HG02840 (cell line): ENCODE measurements at regions not wholly inside any gene's neighbourhood (a gene's known extent, or its start where the extent isn't known, plus 50 kb on each side); places are given as distances from the start of the nearest gene placed in this dataset.
"Not testable (repeated sequence)": the region's sequence is repeated elsewhere in the genome, so short reads cannot be mapped to it uniquely, and the experiment has no call there.

Source experiments
- ATAC-seq: cut with Tn5 transposase; IDR thresholded peaks from one replicate; pipeline ENCODE4 v1.9.1; 2021; ENCODE audit warnings: mild to moderate bottlenecking, moderate library complexity, moderate number of reproducible peaks; ENCODE audit not compliant: unreplicated experiment, low FRiP score

DNA sequence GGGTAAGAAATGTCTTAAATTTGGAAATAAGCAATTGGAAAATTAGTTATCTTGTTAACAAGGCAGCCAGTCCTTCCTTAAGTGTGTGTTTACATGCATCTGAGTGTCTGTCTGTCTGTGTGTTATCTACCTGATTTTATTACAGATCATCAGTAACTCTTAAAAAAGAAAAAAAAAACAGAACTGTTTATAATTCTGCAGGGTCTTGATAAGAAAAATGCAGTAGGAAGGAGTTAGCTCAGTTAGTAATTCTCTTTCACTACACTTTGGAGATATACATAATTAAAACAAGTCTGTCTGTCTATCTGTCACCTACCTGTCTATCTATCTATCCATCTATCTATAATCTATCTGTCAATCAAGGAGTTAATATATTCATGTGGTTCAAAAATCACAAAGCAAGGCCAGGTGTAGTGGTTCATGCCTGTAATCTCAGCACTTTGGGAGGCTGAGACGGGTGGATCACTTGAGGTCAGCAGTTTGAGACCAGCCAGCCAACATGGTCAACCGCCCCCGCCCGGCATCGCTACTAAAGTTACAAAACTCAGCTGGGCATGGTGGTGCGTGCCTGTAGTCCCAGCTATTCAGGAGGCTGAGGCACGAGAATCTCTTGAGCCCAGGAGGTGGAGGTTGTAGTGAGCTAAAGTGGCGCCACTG is 135.5 kb upstream of the SGO1 start:
- no peak for ATAC-seq

DNA sequence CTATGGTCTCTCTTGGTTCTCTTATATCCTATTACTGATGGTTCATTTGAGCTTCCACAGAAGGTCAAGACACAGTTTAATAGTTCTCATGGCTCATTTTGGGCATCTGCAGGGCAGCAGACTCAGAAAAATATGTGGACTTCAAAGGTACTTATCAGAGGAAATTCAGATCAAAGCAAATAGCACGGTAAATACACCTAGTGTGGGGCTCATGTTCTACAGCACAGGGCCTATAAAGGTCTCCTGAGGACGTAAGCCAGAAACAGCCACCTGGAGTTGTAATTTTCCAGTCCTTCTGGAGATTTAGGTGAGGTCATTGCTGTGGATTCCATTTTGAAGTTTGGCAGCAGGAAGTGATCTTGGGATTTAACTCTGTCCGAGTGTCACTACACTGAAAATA is 134.5 kb upstream of the SGO1 start:
- no peak for ATAC-seq

DNA sequence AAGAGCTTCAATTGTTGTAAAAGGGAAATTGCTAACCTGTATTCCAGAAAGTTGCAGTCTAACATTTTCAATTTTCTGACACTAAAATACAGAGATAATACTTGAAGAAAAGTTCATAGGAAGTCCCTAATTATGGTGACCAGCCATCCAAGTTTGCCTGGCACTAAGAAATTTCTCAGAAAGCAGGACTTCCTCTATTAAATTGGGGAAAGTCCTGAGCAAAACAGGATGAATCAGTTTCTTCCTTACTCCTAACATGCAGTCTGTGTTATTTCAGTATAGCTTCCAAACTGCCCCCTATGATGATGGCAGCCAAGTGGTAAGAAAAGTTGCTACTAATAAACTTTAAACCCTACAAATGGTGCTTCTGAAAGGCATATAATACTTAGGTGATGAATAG is 133.5 kb upstream of the SGO1 start:
- ATAC-seq, result no peak

DNA sequence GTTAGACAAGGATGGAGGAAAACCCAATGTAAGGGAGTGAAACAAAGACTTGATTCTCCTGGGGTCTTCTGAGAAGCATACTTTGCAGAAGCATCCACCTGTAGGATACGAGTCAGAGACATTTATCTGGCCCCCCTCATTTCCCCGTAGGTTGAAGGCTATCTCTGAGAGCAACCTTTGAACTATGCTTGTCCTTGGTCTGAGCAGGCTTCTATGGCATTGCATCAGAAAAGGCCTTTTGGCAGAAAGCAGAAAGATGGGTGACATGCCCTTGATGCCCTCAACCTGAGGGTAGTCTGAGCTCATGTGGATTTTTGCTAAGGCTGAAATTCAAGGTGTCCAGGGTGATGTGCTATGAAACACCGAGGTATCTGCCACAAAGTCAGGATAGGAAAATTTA is 131.6 kb upstream of the SGO1 start:
- no peak for ATAC-seq

DNA sequence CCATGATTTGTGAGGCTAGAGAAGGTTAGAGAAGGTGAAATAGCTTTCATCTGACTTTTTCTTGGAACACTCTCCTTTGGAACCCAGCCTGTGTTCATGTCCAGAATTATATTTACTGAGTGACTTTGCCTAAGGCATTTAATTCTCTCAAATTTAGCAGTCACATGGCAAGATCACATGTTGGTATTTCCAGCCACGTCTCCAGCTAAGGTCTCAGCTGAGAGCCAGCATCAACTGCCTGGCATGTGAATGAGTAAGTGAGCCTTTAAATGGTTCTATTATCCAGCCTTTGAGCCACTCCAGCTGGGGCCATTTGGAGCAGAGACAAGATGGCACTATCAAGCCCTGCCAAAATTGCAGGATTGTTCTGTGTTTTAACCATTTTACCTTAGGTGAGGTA is 130.2 kb upstream of the SGO1 start:
- ATAC-seq, result no peak

DNA sequence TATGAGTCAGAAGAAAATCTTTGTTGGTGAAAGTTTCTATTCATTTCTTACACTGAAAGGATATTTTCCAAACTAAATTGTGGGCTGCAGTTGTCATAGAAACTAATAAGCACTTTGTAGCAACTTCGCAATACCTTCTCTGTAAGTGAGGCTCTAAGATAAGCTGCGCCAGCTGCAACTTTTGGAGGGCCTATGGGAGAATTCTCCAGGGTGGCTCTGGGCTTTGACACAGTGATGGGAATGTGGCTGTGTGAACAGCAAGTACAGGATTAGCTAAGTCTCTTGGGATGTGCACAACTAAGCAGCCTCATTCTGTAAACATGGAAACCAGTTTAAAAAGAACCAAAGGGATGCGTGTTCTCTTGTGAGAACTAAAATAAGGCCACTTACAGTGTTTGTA is 124.6 kb upstream of the SGO1 start:
- ATAC-seq, result no peak

DNA sequence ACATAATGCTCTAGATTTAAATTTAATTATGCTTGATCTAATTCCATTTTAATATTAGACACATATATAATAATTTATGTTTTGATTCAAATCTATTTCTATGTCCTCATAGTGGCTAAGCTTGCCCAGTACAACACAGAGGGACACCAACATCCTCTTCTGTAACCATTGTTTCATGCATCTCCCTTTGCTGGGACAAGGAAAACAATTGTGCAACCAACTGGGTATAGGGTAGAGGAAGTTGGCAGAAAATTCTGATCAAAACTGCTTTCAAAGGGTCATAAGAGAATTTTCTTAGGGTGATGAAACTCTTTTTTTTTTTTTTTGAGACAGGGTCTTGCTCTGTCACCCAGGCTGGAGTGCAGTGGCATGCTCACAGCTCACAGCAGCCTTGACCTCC is 121.4 kb upstream of the SGO1 start:
- no peak for ATAC-seq

DNA sequence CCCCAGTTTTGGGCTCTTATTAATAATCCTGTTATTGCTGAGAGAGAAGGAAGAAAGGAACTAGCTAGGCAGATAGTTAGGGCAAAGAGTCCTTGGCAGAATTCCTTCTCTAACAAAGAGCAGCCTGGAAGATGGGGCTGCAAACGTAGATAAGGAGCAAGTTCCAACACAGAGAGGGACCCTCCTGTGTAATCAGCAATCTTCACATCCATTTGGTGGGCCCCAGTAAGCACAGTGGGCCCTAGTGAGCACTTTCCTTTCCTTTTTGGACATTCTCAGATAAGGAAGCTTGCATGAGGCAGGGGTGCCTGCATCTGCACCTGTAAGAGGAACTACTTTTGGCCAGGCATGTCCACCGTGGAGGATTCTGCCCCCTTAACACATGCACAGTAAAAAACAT is 119.6 kb upstream of the SGO1 start:
- no peak for ATAC-seq

DNA sequence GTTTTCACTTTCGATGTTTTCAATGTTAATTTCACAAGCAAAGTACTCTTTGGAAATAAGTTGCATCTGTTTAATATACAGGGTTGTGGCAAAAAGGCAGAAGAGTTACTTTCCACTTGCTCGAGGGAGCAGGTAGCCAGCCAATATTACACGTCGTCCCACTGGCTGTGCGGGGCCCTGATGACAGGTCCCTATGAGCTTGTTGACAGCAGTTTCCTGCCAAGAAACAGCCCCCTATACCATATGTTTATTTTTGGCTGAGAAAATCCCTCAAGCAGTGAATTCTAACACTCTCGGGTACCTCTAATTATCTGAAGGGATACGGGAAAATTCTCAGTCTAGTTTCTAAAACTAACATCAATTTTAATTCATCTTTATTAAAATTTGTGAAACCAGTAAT is 116.8 kb upstream of the SGO1 start:
- no peak for ATAC-seq

DNA sequence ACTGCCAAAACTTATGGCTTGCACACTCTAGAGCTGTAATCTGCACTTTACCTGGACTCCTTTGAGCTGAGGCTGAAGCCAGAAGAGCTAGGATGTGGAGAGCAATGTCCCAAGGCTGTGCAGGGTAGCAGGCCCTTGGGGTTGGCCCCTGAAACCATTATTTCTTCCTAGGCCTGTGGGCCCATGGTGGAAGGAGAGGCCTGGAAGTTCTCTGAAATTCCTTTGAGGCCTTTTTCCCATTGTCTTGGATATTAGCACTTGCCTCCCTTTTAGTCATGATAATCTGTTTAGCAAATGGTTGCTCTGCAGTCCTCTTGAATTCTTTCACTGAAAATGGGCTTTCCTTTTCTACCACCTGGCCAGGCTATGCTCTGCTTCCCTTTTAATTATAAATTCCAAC is 102.0 kb upstream of the SGO1 start:
- no peak for ATAC-seq

DNA sequence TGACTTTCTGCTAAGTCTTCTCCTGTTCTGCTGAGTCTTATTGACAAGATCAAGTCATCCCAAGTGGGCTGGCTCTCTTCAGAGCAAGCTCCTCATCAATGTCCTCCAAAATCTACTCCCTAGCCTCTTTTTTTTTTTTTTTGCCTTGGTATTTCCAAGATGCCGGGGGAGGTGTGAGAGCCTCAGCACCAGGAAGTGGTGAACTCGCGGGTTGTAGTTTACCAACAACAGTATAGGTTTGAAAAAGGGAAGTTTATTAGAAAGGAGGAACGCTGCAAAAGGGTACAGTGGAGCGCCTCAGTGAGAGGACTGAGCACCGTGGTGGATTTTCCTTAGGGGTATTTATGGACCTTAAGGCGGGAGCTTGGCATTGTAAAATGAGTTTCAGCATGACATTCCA is 94.3 kb upstream of the SGO1 start:
- no peak for ATAC-seq

DNA sequence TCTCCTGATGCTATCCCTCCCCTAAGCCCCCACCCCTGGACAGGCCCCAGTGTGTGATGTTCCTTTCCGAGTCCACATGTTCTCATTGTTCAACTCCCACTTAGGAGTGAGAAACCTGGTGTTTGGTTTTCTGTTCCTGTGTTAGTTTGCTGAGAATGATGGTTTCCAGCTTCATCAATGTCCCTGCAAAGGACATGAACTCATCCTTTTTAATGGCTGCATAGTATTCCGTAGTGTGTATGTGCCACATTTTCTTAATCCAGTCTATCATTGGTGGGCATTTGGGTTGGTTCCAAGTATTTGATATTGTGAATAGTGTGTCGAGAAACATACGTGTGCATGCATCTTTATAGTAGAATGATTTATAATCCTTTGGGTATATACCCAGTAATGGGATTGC is 80.0 kb upstream of the SGO1 start:
- ATAC-seq, result not testable (repeated sequence)

DNA sequence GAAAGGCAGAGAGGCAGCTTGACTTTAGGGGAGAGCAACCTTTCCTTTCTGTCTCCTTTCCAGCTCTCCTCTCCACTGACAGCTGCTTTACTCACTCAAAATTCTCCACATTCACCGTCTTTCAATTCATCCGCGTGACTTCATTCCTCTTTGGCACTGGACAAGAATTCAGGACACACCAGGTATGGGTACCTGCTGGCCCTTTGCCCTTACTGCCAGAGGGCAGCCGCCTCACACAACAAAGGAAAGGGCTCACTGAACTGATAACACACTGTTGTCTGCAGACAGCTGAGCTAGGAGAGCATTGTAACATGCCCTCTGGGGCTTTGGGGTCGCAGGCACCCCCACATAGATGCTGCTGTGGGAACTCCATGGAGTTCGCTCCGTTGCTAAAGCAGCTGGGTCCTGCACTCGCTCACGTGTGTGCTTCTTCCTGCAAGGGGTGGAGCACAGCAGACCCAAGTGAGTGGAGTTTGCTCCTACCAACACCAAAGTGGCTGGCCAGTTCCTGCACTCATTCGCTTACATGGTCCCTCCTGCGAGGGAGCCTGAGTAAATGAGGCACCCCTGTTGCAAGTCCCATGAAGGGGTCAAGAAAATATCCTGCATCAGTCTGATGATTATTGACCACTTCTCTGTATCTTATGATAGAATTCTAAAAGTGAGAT is 79.0 kb upstream of the SGO1 start:
- ATAC-seq, result no peak

DNA sequence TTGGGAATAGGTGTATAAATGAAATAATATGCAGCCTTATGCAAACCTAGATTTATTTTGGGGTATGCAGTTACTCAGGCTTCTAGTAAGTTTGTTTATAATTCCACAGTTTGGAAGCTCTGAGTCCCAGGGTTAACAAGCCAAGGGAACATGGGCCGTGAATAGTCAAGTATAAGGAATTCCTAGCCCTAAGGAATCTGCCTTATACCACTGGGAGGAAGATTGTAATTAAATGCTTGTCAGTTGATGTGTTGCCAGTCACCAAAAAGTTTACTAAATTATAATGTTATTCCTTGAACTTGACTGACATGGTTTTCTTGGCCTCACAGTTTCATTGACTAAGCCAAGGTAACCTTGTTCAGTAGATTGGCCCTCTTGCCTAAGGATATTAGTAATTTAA is 72.4 kb upstream of the SGO1 start:
- no peak for ATAC-seq

DNA sequence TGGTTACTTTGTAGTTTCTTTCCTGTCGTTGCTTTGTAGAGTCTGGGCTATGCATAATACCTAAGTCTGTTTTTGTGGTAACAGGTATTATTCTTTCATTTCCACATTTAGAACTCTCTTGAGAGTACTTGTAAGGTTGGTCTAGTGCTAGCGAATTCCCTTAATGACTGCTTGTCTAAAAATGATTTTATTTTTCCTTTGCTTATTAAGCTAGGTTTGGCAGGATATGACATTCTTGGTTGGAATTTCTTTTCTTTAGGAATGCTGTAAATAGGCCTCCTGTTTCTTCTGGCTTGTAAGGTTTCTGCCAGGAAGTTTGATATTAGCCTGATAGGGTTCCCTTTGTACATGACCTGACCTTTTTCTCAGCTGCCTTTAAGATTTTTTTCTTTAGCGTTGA is 70.1 kb upstream of the SGO1 start:
- ATAC-seq, result no peak

DNA sequence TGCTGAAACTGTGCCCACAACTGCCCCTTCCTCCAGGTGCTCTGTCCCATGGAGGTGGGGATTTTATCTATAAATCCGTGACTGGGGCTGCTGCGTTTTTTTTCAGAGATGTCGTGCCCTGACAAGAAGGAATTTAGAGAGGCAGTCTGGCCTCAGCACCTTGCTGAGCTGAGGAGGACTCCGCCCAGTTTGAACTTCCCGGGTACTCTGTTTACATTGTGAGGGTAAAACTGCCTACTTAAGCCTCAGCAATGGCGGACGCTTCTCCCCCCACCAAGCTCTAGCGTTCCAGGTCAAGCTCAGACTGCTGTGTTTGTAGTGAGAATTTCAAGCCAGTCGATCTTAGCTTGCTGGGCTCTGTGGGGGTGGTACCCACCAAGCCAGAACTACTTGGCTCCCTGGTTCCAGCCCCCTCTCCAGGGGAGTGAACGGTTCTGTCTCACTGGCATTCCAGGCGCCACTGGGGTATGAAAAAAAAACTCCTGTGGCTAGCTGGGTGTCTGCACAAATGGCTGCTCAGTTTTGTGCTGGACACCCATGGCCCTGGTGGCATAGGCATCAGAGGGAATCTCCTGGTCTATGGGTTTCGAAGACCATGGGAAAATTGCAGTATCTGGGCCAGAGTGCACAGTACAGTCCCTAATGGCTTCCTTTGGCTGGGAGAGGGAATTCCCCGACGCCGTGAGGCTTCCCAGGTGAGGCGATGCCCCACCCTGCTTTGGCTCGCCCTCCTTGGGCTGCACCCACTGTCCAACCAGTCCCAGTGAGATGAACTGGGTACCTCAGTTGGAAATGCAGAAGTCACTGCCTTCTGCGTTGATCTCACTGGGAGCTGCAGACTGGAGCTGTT is 68.5 kb upstream of the SGO1 start:
- ATAC-seq, result no peak

DNA sequence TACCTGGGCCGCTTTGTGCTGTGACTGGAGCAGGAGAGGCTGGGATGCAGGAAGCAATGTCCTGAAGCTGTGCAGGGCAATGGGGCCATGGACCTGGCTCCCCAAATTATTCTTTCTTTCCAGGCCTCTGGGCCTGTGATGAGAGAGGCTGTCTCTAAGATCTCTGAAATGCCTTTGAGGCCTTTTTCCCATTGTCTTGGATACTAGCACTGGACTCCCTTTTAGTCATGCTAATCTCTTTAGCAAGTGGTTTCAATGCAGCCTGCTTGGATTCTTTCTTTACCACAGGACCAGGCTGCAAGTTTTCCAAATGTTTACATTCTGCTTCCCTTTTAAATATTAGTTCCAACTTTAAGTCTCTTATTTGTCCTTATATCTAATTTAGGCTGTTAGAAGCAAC is 64.8 kb upstream of the SGO1 start:
- no peak for ATAC-seq

DNA sequence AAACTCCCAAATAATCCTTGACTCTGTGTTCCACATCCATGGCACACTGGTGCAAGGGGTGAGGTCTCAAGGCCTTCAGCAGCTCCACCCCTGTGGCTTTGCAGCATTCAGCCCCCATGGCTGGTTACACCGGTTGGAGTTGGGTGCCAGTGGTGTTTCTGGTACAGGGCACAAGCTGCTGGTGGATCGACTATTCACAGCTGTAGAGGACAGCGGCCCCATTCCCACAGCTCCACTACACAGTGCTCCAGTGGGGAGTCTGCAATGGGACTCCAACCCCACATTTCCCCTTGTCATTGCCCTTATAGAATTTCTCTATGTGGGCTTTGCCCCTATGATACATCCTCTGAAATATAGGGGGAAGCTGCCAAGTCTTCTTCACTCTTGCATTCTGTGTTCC is 64.3 kb upstream of the SGO1 start:
- ATAC-seq, result no peak

DNA sequence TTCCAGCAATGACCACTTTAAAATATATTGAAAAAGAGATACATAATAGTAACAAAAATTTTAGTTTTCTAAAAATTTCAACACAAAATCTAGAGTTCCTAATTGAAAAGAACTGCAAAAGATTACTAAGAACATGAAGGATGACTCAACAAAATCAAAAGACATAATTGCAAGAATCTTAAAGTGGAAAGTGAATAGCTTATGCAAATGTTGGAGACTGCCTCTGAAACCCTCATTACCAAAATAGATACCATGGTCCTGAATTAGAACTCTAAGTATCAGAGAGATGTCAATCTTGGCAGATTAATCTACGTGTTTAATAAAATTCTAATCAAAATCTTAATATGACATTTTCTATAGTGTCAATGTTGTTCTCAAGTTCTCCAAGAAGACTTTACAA is 60.7 kb upstream of the SGO1 start:
- ATAC-seq, result no peak

DNA sequence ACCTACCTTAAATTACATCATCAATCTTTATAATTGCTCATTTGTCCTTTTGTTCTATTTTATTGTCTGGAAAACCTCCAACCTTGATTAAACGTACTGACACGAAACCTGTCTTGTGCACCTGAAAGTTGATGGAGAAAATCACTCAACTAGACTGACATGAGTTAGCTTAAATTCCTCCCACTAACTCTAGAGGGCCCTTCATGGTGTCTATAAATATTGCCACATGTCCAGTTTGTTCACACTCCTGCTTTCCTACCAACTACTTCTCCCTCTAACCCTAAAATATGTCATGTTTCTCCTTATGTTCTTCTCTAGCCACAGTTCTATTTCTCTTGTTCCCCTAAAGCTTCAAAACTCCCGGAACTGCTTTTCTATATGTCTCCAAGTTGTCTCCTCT is 59.8 kb upstream of the SGO1 start:
- ATAC-seq, result no peak

DNA sequence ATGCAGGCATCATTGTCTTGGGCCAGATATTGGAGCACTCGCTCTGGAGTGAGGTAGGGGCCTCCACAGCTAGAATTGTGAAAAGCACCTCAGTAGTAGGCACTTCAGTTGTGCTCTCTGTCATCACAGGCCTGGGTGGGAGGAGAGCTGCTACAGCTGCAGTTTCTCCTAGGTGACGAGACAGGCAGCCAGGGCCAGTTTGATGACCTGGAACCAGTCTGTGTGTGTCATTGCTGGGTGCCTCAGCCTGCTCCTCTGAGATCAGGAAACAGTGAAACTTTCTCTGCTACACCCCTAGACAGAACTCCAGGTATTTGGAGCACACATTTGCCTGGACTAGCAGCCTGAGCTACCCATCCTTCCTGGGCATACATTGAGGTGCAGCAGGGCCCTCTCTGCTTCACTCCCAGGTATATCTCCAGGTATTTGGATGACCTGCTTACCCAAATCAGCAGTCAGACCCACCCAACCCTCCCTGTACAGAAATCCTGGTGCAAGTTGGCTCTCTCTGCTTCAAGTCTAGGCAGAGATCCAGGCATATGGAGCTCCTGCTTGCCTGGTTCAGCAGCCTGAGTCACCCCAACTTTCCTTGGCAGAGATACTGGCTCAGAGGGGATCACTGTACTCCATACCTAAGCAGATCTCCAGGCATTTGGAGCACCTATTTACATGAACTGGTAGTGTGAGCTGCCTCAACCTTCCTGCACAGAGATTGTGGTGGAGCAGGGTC is 54.3 kb upstream of the SGO1 start:
- no peak for ATAC-seq
